ENCODE measurements at regions not wholly inside any gene's neighbourhood (a gene's known extent, or its start where the extent isn't known, plus 50 kb on each side); places are given as distances from the start of the nearest gene placed in this dataset.

- no peak for FAIRE-seq
Observed at GRCh38 chr16:59783191-59783590, 1049.1 kb upstream of the GOT2 start.

GRCh38 chr16:59773330-59773729, 1039.2 kb upstream of the GOT2 start:
- no peak for FAIRE-seq

- no peak for FAIRE-seq
Observed at GRCh38 chr16:59759296-59759695, 1025.2 kb upstream of the GOT2 start.

- no peak for FAIRE-seq
Observed at GRCh38 chr16:59758848-59759247, 1024.7 kb upstream of the GOT2 start.

- FAIRE-seq, result no peak
Observed at GRCh38 chr16:59754854-59755253, 1020.7 kb upstream of the GOT2 start.

- FAIRE-seq, result no peak
Observed at GRCh38 chr16:59749662-59750336, 1015.7 kb upstream of the GOT2 start.

- FAIRE-seq, result no peak
Observed at GRCh38 chr16:59748531-59748930, 1014.4 kb upstream of the GOT2 start.

GRCh38 chr16:59743504-59743903, 1009.4 kb upstream of the GOT2 start:
- FAIRE-seq, result no peak

GRCh38 chr16:59740858-59741257, 1006.7 kb upstream of the GOT2 start:
- FAIRE-seq, result no peak

GRCh38 chr16:59737274-59737673, 1003.2 kb upstream of the GOT2 start:
- FAIRE-seq, result no peak

- FAIRE-seq, result no peak
Observed at GRCh38 chr16:59733321-59733720, 999.2 kb upstream of the GOT2 start.

GRCh38 chr16:59729613-59730012, 995.5 kb upstream of the GOT2 start:
- FAIRE-seq, result no peak

- no peak for FAIRE-seq
Observed at GRCh38 chr16:59719121-59719520, 985.0 kb upstream of the GOT2 start.

- FAIRE-seq, result no peak
Observed at GRCh38 chr16:59707436-59708226, 973.5 kb upstream of the GOT2 start.

- no peak for FAIRE-seq
Observed at GRCh38 chr16:59701963-59702930, 968.1 kb upstream of the GOT2 start.

GRCh38 chr16:59699786-59700185, 965.7 kb upstream of the GOT2 start:
- no peak for FAIRE-seq

GRCh38 chr16:59698346-59699020, 964.4 kb upstream of the GOT2 start:
- no peak for FAIRE-seq

- FAIRE-seq, result no peak
Observed at GRCh38 chr16:59697761-59698160, 963.6 kb upstream of the GOT2 start.

- no peak for FAIRE-seq
Observed at GRCh38 chr16:59697236-59697635, 963.1 kb upstream of the GOT2 start.

- FAIRE-seq, result no peak
Observed at GRCh38 chr16:59696495-59696894, 962.4 kb upstream of the GOT2 start.

- no peak for FAIRE-seq
Observed at GRCh38 chr16:59690216-59690615, 956.1 kb upstream of the GOT2 start.

GRCh38 chr16:59688006-59688405, 953.9 kb upstream of the GOT2 start:
- no peak for FAIRE-seq

- no peak for FAIRE-seq
Observed at GRCh38 chr16:59686405-59686804, 952.3 kb upstream of the GOT2 start.
